ENCODE measurements at regions not wholly inside any gene's neighbourhood (a gene's known extent, or its start where the extent isn't known, plus 50 kb on each side); places are given as distances from the start of the nearest gene placed in this dataset.

DNA sequence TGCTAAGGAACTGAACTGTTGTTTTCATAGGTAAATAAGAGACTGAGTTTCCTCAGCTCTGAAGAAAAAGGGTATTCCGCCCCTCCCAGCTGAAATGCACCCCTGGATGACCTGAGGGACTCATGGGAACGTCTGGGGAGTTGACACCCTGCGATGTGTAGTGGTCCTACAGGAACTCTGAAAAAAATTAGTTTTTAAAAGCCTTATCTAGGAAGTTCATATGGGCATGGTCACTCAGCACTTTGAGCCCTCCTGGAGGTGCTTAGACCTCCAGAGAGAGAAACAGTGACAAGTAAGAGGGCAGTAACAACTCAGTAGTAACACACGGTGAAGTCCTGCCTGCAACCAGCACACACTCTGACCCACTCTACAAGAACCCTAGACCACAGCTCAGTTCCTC is 91.2 kb upstream of the CNOT2 start:
- TF ChIP-seq POLR2A (IDR thresholded peaks at IDR 0.05) = no peak
- TF ChIP-seq, protein P1, sequence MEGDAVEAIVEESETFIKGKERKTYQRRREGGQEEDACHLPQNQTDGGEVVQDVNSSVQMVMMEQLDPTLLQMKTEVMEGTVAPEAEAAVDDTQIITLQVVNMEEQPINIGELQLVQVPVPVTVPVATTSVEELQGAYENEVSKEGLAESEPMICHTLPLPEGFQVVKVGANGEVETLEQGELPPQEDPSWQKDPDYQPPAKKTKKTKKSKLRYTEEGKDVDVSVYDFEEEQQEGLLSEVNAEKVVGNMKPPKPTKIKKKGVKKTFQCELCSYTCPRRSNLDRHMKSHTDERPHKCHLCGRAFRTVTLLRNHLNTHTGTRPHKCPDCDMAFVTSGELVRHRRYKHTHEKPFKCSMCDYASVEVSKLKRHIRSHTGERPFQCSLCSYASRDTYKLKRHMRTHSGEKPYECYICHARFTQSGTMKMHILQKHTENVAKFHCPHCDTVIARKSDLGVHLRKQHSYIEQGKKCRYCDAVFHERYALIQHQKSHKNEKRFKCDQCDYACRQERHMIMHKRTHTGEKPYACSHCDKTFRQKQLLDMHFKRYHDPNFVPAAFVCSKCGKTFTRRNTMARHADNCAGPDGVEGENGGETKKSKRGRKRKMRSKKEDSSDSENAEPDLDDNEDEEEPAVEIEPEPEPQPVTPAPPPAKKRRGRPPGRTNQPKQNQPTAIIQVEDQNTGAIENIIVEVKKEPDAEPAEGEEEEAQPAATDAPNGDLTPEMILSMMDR (IDR thresholded peaks at IDR 0.05) = no peak
- no peak for TF ChIP-seq POLR2AphosphoS5 (IDR thresholded peaks at IDR 0.05)

Data from breast epithelium (tissue), 3 donors.